ENCODE measurements at regions not wholly inside any gene's neighbourhood (a gene's known extent, or its start where the extent isn't known, plus 50 kb on each side); places are given as distances from the start of the nearest gene placed in this dataset.
"Not testable (repeated sequence)": the region's sequence is repeated elsewhere in the genome, so short reads cannot be mapped to it uniquely, and the experiment has no call there.

- DNase-seq = no peak
Observed at GRCh38 chr5:87598460-87598859, 185.7 kb upstream of the CCNH start.

- no peak for DNase-seq
Observed at GRCh38 chr5:87594566-87594965, 181.8 kb upstream of the CCNH start.

- DNase-seq = no peak
Observed at GRCh38 chr5:87589587-87589986, 176.9 kb upstream of the CCNH start.

GRCh38 chr5:87588316-87588715, 175.6 kb upstream of the CCNH start:
- no peak for DNase-seq

GRCh38 chr5:87583704-87584103, 171.0 kb upstream of the CCNH start:
- not testable (repeated sequence) for DNase-seq

- DNase-seq = no peak
Observed at GRCh38 chr5:87582149-87582548, 169.4 kb upstream of the CCNH start.

GRCh38 chr5:87581661-87582060, 168.9 kb upstream of the CCNH start:
- no peak for DNase-seq

- no peak for DNase-seq
Observed at GRCh38 chr5:87579678-87580077, 166.9 kb upstream of the CCNH start.

GRCh38 chr5:87576867-87577266, 164.1 kb upstream of the CCNH start:
- DNase-seq = no peak

GRCh38 chr5:87576306-87576705, 163.6 kb upstream of the CCNH start:
- not testable (repeated sequence) for DNase-seq

- DNase-seq = no peak
Observed at GRCh38 chr5:87574106-87574505, 161.4 kb upstream of the CCNH start.

GRCh38 chr5:87572611-87573010, 159.9 kb upstream of the CCNH start:
- DNase-seq = no peak

GRCh38 chr5:87572090-87572489, 159.4 kb upstream of the CCNH start:
- DNase-seq = no peak

- DNase-seq = no peak
Observed at GRCh38 chr5:87570366-87570765, 157.6 kb upstream of the CCNH start.

- no peak for DNase-seq
Observed at GRCh38 chr5:87562068-87562467, 149.3 kb upstream of the CCNH start.

- DNase-seq = no peak
Observed at GRCh38 chr5:87560528-87560927, 147.8 kb upstream of the CCNH start.

GRCh38 chr5:87551911-87552310, 139.2 kb upstream of the CCNH start:
- DNase-seq = no peak

GRCh38 chr5:87541676-87542075, 128.9 kb upstream of the CCNH start:
- no peak for DNase-seq

- no peak for DNase-seq
Observed at GRCh38 chr5:87541033-87541432, 128.3 kb upstream of the CCNH start.

GRCh38 chr5:87539839-87540238, 127.1 kb upstream of the CCNH start:
- no peak for DNase-seq

GRCh38 chr5:87536365-87536764, 123.6 kb upstream of the CCNH start:
- no peak for DNase-seq

GRCh38 chr5:87535706-87536105, 123.0 kb upstream of the CCNH start:
- DNase-seq = no peak

GRCh38 chr5:87529486-87530076, 116.9 kb upstream of the CCNH start:
- DNase-seq = no peak

- DNase-seq = no peak
Observed at GRCh38 chr5:87526131-87526530, 113.4 kb upstream of the CCNH start.

GRCh38 chr5:87524217-87524616, 111.5 kb upstream of the CCNH start:
- no peak for DNase-seq

GRCh38 chr5:87511778-87512177, 99.0 kb upstream of the CCNH start:
- not testable (repeated sequence) for DNase-seq
